K562 (cell line): ENCODE measurements at regions not wholly inside any gene's neighbourhood (a gene's known extent, or its start where the extent isn't known, plus 50 kb on each side); places are given as distances from the start of the nearest gene placed in this dataset.

Experiments
- AFF1 ChIP-seq, 2 experiments: fragments of 450-650 bp; IDR thresholded peaks; 2 replicates each; pipeline ENCODE4 v1.6.1; 2018; ENCODE audit warnings: mild to moderate bottlenecking in 2 of 2, low read depth in 1 of 2; ENCODE audit not compliant: partially characterized antibody in 2 of 2
- BMI1 ChIP-seq: fragments of 150-350 bp; IDR thresholded peaks from 2 replicates; pipeline ENCODE4 v1.6.1; 2014; ENCODE audit warnings: low read length
- CTBP1 ChIP-seq: fragments of 450-650 bp; IDR thresholded peaks from 2 replicates; pipeline ENCODE4 v1.6.1; 2016; ENCODE audit warnings: borderline replicate concordance
- FOXM1 ChIP-seq, 2 experiments: fragments of 450-650 bp in 1 of 2; sonication (generic) in 1 of 2; formaldehyde crosslinking in 1 of 2; IDR thresholded peaks; 2 replicates each; pipeline versions ENCODE4 v1.6.1 to v1.9.0; 2017 to 2022; ENCODE audit warnings: low read depth in 2 of 2, mild to moderate bottlenecking in 2 of 2, missing genetic modification reagents in 1 of 2, moderate library complexity in 1 of 2
- GTF2B ChIP-seq: IDR thresholded peaks from 2 replicates; pipeline ENCODE4 v1.6.1; 2011; ENCODE audit not compliant: insufficient read length; ENCODE audit errors: extremely low read depth
- IRF9 ChIP-seq: fragments of 450-650 bp; IDR thresholded peaks from 2 replicates; pipeline ENCODE4 v1.6.1; 2016; ENCODE audit warnings: missing biosample characterization, missing genetic modification characterization
- SMARCA5 ChIP-seq: fragments of 450-650 bp; IDR thresholded peaks from 2 replicates; pipeline ENCODE4 v1.6.1; 2016
- SMARCC2 ChIP-seq: fragments of 450-650 bp; IDR thresholded peaks from 2 replicates; pipeline ENCODE4 v1.6.1; 2017; ENCODE audit warnings: antibody characterized with exemption, moderate library complexity, mild to moderate bottlenecking, low read depth
- USF2 ChIP-seq: sonication (generic); formaldehyde crosslinking; IDR thresholded peaks from 2 replicates; pipeline ENCODE4 v1.5.0; 2020; ENCODE audit warnings: missing genetic modification reagents
- ZC3H11A ChIP-seq: IDR thresholded peaks from 2 replicates; pipeline ENCODE4 v1.6.1; 2012; ENCODE audit warnings: low read depth, low read length, improper control_type of control experiment
- ZNF583 ChIP-seq: fragments of 250-450 bp; sonication (Bioruptor Pico); IDR thresholded peaks from 2 replicates; pipeline ENCODE4 v1.4.0; 2020
- ZNF785 ChIP-seq: fragments of 250-450 bp; sonication (Bioruptor Pico); IDR thresholded peaks from 2 replicates; pipeline ENCODE4 v1.4.0; 2020; ENCODE audit warnings: mild to moderate bottlenecking

- no peak for TF ChIP-seq USF2
- no peak for TF ChIP-seq FOXM1 (IDR thresholded peaks at IDR 0.05; ENCODE audit: low read depth)
- TF ChIP-seq FOXM1 (CRISPR knock-in tag; IDR thresholded peaks at IDR 0.05; ENCODE audit: low read depth), result no peak
- TF ChIP-seq ZC3H11A, result no peak
- TF ChIP-seq ZNF785 (CRISPR knock-in tag), result no peak
- no peak for TF ChIP-seq CTBP1
- TF ChIP-seq BMI1, result no peak
- TF ChIP-seq AFF1 (IDR thresholded peaks at IDR 0.05; ENCODE audit: low read depth in 1 of 2, partially characterized antibody in 2 of 2), result no peak
- no peak for TF ChIP-seq GTF2B
- TF ChIP-seq SMARCC2, result no peak
- TF ChIP-seq IRF9 (tag), result no peak
- no peak for TF ChIP-seq ZNF583 (CRISPR knock-in tag)
- TF ChIP-seq SMARCA5, result no peak
Measured at GRCh38 chr3:187880441-187880840, 135.2 kb upstream of the BCL6 start (continued).
